ENCODE measurements at regions not wholly inside any gene's neighbourhood (a gene's known extent, or its start where the extent isn't known, plus 50 kb on each side); places are given as distances from the start of the nearest gene placed in this dataset.

DNA sequence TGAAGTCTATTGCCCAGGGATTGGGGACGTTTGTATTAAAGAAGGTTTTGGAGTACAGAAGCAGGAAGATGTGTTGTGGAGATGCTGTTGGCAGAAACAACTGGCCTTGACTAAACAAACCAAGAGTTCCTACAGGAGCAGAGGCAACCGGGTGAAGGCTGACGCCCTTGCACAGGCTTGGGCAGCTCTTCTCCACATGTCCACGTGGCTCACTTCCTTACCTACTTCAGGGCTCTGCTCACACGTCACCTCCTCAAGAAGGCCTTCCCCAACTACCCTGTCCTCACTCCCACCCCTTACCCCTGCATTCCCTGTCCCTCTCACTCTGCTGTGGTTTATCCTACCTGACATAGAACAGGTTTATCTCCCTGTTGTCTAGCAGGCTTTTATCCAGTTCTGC lies 59.9 kb upstream of the JAZF1 start:
- H3K9me3 Mint-ChIP-seq (ENCODE audit: unreplicated experiment): no peaks in the 10 kb centered on the region
- no peaks in the 10 kb centered on the region for H3K27me3 Mint-ChIP-seq (ENCODE audit: insufficient read depth, unreplicated experiment)
- no peak overlapping the region for H3K27ac Mint-ChIP-seq (ENCODE audit: low read depth, unreplicated experiment)
- H3K4me1 Mint-ChIP-seq (ENCODE audit: insufficient read depth, unreplicated experiment): no peaks in the 10 kb centered on the region
- POLR2A ChIA-PET: no interaction called here
- no peaks in the 10 kb centered on the region for H3K36me3 Mint-ChIP-seq (ENCODE audit: insufficient read depth, unreplicated experiment)
- CTCF ChIA-PET: interaction anchor here (0.6 kb wide), 1 partner anchor 638 kb away, joined by 3 read pairs; no protein-coding TSS in a partner anchor
- DNase-seq (ENCODE audit: unreplicated experiment): no peak
- H3K4me3 Mint-ChIP-seq (ENCODE audit: unreplicated experiment): no peak overlapping the region
- BruUV-seq (replicated peaks): no TSS peak
- intact Hi-C loops (cut with micrococcal nuclease): no loop called here
- TF ChIP-seq, protein P1, sequence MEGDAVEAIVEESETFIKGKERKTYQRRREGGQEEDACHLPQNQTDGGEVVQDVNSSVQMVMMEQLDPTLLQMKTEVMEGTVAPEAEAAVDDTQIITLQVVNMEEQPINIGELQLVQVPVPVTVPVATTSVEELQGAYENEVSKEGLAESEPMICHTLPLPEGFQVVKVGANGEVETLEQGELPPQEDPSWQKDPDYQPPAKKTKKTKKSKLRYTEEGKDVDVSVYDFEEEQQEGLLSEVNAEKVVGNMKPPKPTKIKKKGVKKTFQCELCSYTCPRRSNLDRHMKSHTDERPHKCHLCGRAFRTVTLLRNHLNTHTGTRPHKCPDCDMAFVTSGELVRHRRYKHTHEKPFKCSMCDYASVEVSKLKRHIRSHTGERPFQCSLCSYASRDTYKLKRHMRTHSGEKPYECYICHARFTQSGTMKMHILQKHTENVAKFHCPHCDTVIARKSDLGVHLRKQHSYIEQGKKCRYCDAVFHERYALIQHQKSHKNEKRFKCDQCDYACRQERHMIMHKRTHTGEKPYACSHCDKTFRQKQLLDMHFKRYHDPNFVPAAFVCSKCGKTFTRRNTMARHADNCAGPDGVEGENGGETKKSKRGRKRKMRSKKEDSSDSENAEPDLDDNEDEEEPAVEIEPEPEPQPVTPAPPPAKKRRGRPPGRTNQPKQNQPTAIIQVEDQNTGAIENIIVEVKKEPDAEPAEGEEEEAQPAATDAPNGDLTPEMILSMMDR (IDR thresholded peaks at IDR 0.05; ENCODE audit: unreplicated experiment): no peak

DNA sequence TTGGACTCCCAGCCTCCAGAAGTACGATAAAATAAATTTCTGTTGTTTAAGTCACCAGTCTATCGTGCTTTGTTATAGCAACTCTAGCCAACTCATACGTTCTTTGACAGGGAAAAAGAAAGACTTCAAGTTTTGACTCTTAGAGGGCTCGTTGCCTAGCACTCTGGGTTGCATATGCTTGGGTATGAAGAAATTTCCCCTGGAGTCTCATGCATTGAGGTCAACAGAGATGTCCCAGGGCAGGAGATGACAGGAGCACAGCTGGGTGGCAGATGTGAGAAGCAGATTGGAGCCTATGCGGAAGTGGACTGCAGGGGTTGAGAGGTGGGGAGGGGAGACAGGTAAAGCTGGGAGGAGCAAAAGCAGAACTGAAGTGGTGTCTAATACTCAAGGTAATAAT lies 63.3 kb upstream of the JAZF1 start:
- ChIA-PET POLR2A (no interaction called here), CTCF (interaction anchor here (0.6 kb wide), 1 partner anchor 778 kb away, joined by 4 read pairs; no protein-coding TSS in a partner anchor)
- intact Hi-C loops (cut with micrococcal nuclease): no loop called here
- Mint-ChIP-seq H3K27me3 (ENCODE audit: insufficient read depth, unreplicated experiment) (no peaks in the 10 kb centered on the region), H3K4me3 (ENCODE audit: unreplicated experiment) (no peak overlapping the region), H3K36me3 (ENCODE audit: insufficient read depth, unreplicated experiment) (no peaks in the 10 kb centered on the region), H3K4me1 (ENCODE audit: insufficient read depth, unreplicated experiment) (no peaks in the 10 kb centered on the region), H3K27ac (ENCODE audit: low read depth, unreplicated experiment) (no peak overlapping the region), H3K9me3 (ENCODE audit: unreplicated experiment) (no peaks in the 10 kb centered on the region)
- TF ChIP-seq, protein P1 (IDR thresholded peaks at IDR 0.05; ENCODE audit: unreplicated experiment): no peak
- no TSS peak for BruUV-seq (replicated peaks)
- DNase-seq (ENCODE audit: unreplicated experiment): no peak

DNA sequence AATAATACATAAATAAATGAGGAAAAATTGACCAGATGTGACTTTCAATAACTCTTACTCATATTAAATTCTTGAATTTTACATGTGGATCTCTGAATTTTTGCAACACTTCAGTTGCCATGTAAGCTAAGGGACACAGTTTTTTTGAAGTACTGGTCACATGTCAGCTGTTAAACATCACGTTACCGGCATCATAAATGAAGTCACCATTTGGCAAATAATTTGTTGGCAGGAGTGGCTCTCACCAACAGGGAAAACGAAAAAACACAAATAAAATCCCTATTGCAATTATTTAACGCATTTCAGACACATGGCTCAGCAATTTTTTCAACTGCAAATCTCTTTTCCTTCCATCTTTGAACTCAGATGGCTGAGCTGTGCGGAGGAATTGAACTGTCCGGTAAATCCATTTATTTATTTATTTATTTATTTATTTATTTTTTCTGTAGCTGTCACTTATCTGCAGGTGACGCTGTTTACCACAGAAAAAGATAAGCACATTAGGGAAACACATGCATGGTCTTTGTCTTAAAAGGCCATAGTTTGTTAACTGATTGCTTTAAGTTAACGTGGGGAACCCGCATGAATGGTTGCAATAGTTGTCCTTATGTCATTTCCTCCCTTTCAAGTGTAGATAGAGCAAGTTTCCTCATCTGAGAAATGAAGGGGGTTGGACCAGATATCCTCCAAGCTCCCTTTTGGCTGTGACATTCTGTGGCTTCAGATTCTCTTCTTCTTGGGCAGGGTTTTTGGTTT lies 64.7 kb upstream of the JAZF1 start:
- H3K27ac Mint-ChIP-seq (ENCODE audit: low read depth, unreplicated experiment): no peak overlapping the region
- POLR2A ChIA-PET: no interaction called here
- intact Hi-C loops (cut with micrococcal nuclease): no loop called here
- TF ChIP-seq, protein P1 (IDR thresholded peaks at IDR 0.05; ENCODE audit: unreplicated experiment): no peak
- H3K4me1 Mint-ChIP-seq (ENCODE audit: insufficient read depth, unreplicated experiment): no peaks in the 10 kb centered on the region
- H3K9me3 Mint-ChIP-seq (ENCODE audit: unreplicated experiment): no peaks in the 10 kb centered on the region
- H3K27me3 Mint-ChIP-seq (ENCODE audit: insufficient read depth, unreplicated experiment): no peaks in the 10 kb centered on the region
- H3K36me3 Mint-ChIP-seq (ENCODE audit: insufficient read depth, unreplicated experiment): no peaks in the 10 kb centered on the region
- H3K4me3 Mint-ChIP-seq (ENCODE audit: unreplicated experiment): no peak overlapping the region
- CTCF ChIA-PET: interaction anchor here (0.6 to 1.8 kb wide), 2 partner anchors 51 to 1765 kb away, joined by 3 to 4 read pairs; no protein-coding TSS in a partner anchor
- no peak for DNase-seq (ENCODE audit: unreplicated experiment)
- no TSS peak for BruUV-seq (replicated peaks)

DNA sequence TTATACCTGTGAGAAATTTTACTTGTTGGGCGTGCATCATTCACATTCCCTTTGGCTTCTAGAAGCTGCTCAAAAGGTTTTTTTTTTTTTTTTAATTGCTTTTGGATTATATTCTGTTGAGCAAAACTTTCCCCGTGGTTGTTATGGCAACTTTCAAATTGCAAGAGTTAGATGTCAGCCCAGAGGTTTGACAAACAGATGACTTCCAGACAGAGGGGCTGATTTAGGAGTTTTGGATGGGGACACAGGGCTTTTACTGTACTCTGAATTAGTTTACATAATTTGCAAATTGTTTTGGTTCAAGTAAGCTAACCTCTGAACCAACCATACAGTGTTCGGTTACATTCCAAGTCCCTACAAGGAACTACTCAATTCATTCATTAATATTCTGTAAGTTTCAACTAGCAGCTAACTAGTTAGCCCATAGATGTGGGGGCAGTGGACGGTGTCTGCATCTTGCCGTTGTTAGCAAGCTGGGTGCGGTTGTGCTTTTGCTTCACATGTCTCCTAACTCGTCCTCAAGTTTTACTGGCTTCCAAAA lies 66.4 kb upstream of the JAZF1 start:
- Mint-ChIP-seq H3K27ac (ENCODE audit: low read depth, unreplicated experiment) (no peak overlapping the region), H3K9me3 (ENCODE audit: unreplicated experiment) (no peaks in the 10 kb centered on the region), H3K27me3 (ENCODE audit: insufficient read depth, unreplicated experiment) (no peaks in the 10 kb centered on the region), H3K4me3 (ENCODE audit: unreplicated experiment) (no peak overlapping the region), H3K4me1 (ENCODE audit: insufficient read depth, unreplicated experiment) (no peaks in the 10 kb centered on the region), H3K36me3 (ENCODE audit: insufficient read depth, unreplicated experiment) (no peaks in the 10 kb centered on the region)
- POLR2A ChIA-PET: interaction anchor here (0.6 kb wide), 1 partner anchor 573 kb away, joined by 3 read pairs; no protein-coding TSS in a partner anchor
- intact Hi-C loops (cut with micrococcal nuclease): no loop called here
- DNase-seq (ENCODE audit: unreplicated experiment): no peak
- BruUV-seq (replicated peaks): no TSS peak
- CTCF ChIA-PET: interaction anchor here (1.8 kb wide), 1 partner anchor 49 kb away, joined by 4 read pairs; no protein-coding TSS in a partner anchor
- TF ChIP-seq, protein P1 (IDR thresholded peaks at IDR 0.05; ENCODE audit: unreplicated experiment): no peak

Data from MCF 10A (cell line).